IPS-18a (cell line): ENCODE measurements at regions not wholly inside any gene's neighbourhood (a gene's known extent, or its start where the extent isn't known, plus 50 kb on each side); places are given as distances from the start of the nearest gene placed in this dataset.
"Not testable (repeated sequence)": the region's sequence is repeated elsewhere in the genome, so short reads cannot be mapped to it uniquely, and the experiment has no call there.

ENCODE experiments used
- H3K27ac ChIP-seq: one replicate; pipeline ENCODE4 v1.5.1; 2013; ENCODE audit warnings: low read length
- H3K27me3 ChIP-seq: one replicate; pipeline ENCODE4 v1.6.1; 2013; ENCODE audit warnings: mild to moderate bottlenecking, low read length; ENCODE audit not compliant: control insufficient read depth, insufficient read depth
- H3K36me3 ChIP-seq: one replicate; pipeline ENCODE4 v1.6.1; 2013; ENCODE audit warnings: low read depth, low read length; ENCODE audit not compliant: control insufficient read depth
- H3K4me1 ChIP-seq: one replicate; pipeline ENCODE4 v1.6.1; 2013; ENCODE audit warnings: low read depth, low read length; ENCODE audit not compliant: control insufficient read depth
- H3K4me3 ChIP-seq: one replicate; pipeline ENCODE4 v1.5.1; 2013; ENCODE audit warnings: low read length
- H3K9ac ChIP-seq: one replicate; pipeline ENCODE4 v1.6.1; 2013; ENCODE audit warnings: mild to moderate bottlenecking, low read length, moderate library complexity
- H3K9me3 ChIP-seq: one replicate; pipeline ENCODE4 v1.6.1; 2013; ENCODE audit warnings: low read depth, low read length; ENCODE audit not compliant: control insufficient read depth

DNA sequence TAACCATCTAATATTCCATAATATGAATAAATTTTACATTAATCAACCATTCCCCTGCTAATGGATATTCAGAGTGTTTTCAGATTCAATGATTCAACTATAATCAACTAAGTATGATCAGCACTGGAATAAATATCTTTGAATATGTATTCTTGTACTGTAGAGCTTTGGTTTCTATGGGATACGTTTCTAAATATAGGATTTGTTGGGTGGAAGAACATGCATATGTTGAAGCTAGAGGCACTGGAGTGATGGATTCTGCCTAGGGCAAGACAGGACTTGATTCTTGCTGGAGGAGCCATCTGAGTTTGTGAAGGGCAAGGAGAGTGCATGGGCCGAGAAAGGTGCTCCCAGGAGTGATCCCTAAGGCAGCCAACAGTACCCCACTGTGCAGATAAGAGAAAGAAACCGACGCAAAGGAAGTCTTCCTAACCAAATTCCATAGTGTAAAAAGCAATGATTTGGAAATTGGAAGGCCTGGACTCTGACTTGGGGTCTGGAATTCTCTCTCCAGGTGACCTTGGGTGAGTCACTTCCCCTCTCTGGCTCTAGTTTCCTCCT, 418.7 kb downstream of the PREX1 start:
- Histone ChIP-seq H3K9me3 (no peaks in the 10 kb centered on the region), H3K27me3 (no peaks in the 10 kb centered on the region), H3K27ac (no peak overlapping the region), H3K36me3 (no peaks in the 10 kb centered on the region), H3K9ac (no peak overlapping the region), H3K4me1 (peaks cover 24% of the 10 kb centered on the region), H3K4me3 (no peak overlapping the region)

DNA sequence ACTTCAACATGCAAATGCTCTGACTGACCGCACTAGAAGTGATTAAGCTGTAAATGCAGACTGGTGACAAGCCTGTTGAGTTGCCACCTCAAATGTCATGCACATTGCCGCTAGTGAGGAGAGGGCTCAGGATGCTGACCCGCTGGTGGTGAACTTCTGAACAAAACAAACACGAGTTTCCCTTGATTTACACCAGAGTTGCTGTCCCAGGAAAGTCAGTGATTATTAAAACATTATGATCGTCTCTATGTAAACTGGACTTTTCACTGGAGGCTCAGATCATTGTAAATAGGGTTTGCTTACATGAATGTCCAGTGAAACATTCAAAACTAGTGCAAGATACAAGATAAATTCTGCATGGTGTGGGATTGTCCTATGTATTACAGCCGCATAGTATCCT, 420.1 kb downstream of the PREX1 start:
- H3K36me3 ChIP-seq: no peaks in the 10 kb centered on the region
- no peak overlapping the region for H3K9ac ChIP-seq
- no peaks in the 10 kb centered on the region for H3K9me3 ChIP-seq
- no peak overlapping the region for H3K4me3 ChIP-seq
- peaks cover 24% of the 10 kb centered on the region for H3K4me1 ChIP-seq
- H3K27ac ChIP-seq: no peak overlapping the region
- H3K27me3 ChIP-seq: no peaks in the 10 kb centered on the region

DNA sequence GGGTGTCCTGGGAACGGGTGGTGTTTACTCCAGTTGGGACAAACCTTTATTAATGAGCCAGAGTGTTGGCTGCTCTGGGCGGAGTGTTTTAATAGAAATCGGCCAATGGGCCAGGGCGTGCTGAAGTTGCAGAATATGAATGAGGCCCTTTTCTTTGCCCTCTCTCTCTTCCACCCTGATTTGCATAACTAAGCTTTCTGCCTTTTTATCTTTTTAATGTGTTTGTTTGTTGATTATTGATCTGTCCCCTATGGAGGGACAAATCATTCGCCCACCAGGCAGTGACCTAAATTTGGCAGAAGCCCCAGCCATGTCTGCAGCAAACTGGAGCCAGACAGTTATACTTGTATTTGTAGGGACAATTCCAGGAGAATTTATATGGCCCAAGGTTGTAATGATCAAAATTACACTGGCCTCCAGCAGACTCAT, 420.9 kb downstream of the PREX1 start:
- Histone ChIP-seq H3K9me3 (no peaks in the 10 kb centered on the region), H3K4me1 (peaks cover 24% of the 10 kb centered on the region), H3K4me3 (no peak overlapping the region), H3K9ac (no peak overlapping the region), H3K27me3 (no peaks in the 10 kb centered on the region), H3K36me3 (no peaks in the 10 kb centered on the region), H3K27ac (no peak overlapping the region)

DNA sequence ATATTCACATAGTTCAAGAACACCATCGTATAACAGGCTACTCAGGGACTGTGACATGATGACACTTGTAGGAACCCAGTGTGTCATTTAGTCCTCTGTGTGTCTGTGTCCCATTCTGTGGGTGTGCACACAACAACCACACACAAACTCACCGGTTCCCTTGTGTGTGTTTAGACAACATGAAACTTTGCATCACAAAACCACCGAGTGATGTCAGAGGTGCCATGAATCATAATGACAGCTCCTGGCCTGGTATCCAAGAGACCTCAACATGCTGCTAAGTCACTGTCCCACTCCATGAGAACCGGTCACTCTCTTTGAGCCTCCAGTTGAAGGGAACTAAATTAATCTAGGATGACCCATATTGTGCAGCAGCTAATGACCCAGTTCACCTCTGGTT, 421.3 kb downstream of the PREX1 start:
- Histone ChIP-seq H3K36me3 (no peaks in the 10 kb centered on the region), H3K9ac (no peak overlapping the region), H3K27ac (no peak overlapping the region), H3K4me3 (no peak overlapping the region), H3K27me3 (no peaks in the 10 kb centered on the region), H3K4me1 (peaks cover 24% of the 10 kb centered on the region), H3K9me3 (no peaks in the 10 kb centered on the region)

DNA sequence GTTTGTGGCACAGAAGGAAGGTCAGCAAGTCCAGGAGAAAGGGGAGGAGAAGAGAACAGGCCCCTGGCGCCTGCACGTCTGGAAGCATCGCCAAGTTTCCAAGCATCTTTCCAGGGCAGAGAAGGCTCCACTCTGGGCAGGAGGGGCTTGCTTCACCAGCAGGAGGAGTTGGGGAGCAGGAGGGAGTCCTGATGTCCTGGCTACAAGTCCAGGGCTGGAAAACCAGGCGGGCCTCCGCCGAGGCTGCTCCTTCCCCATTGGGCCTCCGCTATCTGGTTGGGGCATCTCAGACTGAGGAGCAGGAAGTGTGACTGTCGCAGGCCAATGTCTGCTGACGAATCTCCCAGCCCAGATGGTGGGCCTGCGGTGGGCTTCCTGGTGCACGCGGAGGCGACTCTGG, 421.9 kb downstream of the PREX1 start:
- Histone ChIP-seq H3K27me3 (no peaks in the 10 kb centered on the region), H3K9ac (no peak overlapping the region), H3K27ac (no peak overlapping the region), H3K4me3 (no peak overlapping the region), H3K9me3 (no peaks in the 10 kb centered on the region), H3K4me1 (peaks cover 24% of the 10 kb centered on the region), H3K36me3 (no peaks in the 10 kb centered on the region)

DNA sequence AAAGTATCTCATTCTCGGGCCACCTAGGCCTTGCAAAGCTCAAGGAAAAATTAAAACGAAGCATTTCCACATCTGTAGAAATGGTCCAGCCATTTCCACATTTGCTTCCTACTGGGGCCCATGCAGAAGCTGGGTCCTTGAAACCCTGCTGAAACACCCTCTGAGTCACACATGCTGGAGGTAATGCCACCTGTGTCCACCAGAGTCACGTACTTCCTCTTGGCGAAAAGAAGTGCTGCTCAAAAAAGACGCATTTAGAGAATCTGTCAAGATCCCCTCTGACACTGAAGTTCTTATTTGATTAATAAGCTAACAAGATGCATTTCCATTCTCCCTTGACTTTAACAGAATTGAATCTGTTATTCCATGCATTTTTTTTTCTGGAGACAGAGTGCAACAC, 423.2 kb downstream of the PREX1 start:
- H3K9ac ChIP-seq: no peak overlapping the region

DNA sequence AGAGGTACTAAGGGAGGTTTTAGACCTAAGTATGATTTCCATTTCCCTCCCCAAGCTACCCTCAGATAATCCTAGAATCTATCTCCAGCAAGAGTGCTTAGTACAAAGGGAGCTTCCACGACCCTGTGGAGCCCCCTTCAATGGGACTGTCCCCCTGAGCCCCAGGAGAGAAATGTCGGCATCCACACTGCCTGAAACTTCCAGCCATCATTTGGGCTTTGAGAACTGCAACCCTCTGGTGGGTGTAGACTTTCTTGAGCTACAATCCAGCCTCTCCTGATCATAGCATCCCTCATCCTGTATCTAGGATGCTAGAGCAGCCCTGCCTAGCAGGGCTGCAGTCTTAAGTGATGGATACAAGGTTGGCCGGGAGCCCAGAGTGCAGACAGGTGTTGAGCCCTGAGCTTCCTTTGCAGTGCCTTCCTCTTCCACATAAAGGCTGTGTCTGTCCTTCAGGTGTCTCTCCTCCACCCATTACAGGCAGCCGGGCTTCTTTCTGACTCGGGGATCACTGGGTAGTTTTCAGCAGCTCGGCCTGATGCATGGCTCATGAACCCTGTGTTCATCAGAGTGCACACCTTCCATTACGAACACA, 424.5 kb downstream of the PREX1 start:
- Histone ChIP-seq H3K36me3 (no peaks in the 10 kb centered on the region), H3K4me1 (peaks cover 27% of the 10 kb centered on the region), H3K27me3 (no peaks in the 10 kb centered on the region), H3K4me3 (no peak overlapping the region), H3K27ac (no peak overlapping the region), H3K9ac (no peak overlapping the region), H3K9me3 (no peaks in the 10 kb centered on the region)

More for the DNA sequence above, 423.2 kb downstream of the PREX1 start:
- Histone ChIP-seq H3K4me3 (no peak overlapping the region), H3K36me3 (no peaks in the 10 kb centered on the region), H3K9me3 (no peaks in the 10 kb centered on the region), H3K27ac (no peak overlapping the region), H3K4me1 (peaks cover 24% of the 10 kb centered on the region), H3K27me3 (no peaks in the 10 kb centered on the region)

DNA sequence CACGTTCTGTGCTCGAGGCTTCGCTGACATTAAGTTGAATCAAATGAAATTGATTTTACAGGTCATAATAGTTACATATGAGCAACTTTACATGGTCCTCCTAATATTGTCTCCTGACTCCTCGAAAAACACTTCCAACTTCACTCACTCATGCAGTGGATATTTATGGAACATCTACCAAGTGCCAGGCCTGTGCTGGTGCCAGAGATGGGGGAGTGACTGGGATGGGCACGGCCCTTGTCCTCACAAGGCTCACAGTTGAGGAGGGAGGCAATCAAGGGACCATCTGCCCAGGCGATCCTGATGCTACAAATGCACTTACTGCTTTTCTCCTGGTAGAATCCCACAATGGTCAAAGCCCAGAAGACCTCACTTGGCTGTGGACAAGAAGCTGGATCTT, 426.4 kb downstream of the PREX1 start:
- Histone ChIP-seq H3K9ac (no peak overlapping the region), H3K27me3 (no peaks in the 10 kb centered on the region), H3K27ac (no peak overlapping the region), H3K36me3 (no peaks in the 10 kb centered on the region), H3K4me3 (no peak overlapping the region), H3K9me3 (no peaks in the 10 kb centered on the region), H3K4me1 (peaks cover 8% of the 10 kb centered on the region)

DNA sequence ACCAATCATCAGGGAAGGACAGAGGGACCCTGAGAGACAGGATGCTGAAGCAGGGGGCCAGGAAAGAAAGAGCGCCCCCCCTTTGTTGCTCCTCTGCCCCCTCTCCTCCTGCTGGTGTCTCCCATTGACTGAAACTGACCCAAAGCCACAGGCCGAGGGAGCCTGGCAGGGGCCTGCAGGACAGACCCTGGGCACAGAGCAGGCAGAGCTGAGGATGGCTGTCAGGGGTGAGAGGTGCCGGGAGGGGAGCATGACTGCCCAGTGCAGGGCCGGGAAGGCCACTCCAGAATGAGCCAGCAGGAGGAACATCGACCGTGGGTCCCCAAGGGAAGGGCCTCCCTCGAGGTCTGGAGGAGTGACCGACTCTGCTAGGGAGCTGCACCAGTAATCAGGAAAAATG, 427.8 kb downstream of the PREX1 start:
- Histone ChIP-seq H3K27ac (no peak overlapping the region), H3K36me3 (no peaks in the 10 kb centered on the region), H3K9ac (no peak overlapping the region), H3K9me3 (no peaks in the 10 kb centered on the region), H3K27me3 (no peaks in the 10 kb centered on the region), H3K4me3 (no peak overlapping the region), H3K4me1 (peaks cover 5% of the 10 kb centered on the region)

DNA sequence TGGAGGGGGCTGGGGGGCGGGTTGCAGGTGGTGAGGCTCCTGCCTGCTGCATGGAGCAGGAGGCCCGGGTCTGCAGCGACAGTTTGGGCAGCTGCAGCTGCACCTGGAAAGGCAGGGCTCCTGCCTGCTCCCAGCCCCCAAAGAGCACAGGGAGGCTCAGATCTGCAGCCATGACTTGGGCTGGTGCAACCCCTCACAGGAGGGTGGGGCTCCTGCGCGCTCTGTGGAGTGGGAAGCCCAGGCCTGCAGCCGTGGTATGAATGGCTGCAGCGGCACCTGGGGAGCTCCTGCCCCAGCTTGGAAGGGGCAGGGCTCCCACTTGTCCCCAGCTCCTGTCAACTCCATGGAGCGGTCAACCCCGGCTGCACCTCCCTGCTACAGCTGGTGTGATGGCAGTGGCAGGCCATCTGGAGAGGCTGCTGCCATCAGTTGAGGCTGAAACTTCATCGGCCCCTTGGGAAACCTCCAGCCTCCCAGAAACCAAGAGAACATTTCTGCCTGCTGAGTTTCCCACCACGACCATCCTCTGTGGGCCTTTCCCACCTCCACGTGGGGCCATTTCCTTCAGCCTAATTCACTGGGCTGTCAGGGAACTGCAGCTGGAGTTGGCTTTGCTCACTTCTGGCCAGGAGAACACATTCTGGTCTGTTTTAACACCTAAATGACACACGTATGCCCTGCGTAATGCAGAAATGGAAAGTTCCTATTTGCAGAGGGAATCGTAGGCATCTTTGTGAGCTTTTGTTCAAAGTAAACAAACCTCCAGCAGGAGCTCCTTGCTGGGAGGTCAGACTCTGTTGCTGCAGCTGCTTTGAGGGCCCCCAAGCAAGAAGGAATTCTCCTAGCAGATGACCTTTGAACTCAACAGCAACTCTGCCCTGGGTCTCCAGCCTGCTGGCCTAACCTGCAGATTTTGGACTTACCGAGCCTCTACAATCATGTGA, 429.0 kb downstream of the PREX1 start:
- no peak overlapping the region for H3K9ac ChIP-seq
- no peaks in the 10 kb centered on the region for H3K27me3 ChIP-seq
- no peaks in the 10 kb centered on the region for H3K36me3 ChIP-seq
- H3K4me1 ChIP-seq: peaks cover 5% of the 10 kb centered on the region
- no peaks in the 10 kb centered on the region for H3K9me3 ChIP-seq
- H3K4me3 ChIP-seq: no peak overlapping the region
- no peak overlapping the region for H3K27ac ChIP-seq

DNA sequence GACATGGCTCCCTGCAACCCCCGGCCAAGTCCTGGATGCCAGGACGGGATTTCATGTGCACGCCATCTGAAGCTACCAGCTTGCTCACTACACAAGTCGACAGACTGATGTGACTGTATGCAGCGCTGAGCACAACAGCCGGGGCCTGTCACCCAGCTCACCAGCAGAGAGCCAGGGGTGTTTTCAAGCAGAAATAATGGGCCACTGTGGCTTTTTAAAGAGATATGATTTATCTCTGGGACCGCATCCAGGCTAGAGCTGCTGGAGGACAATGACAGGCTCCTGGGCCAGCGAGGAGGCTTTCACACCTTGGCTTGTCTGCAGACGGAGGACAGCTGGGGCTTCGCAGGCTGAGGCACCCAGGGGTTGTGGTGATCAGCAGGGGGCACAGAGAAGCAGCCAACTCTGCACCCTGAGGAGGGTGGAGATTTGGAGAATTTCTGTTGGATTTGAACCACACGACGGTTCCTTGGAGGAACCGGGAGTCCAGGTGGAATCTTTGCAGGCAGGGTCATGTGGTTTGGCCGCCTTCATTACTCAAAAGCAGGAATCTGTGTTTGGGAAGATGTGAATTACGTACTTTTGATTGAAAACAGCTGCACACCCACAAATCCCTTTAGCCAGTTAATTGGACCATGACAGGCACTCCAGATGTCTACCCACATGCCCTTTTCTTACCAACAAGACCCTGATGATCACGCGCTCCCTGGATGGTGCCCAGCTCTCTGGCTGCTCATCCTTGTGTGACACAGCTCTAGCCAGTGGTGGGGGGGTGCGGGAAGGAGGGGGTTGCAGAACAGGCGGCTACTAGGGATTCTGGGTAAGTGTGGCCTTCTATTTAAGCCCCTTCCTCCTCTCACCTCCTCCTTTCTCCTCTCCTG, 430.6 kb downstream of the PREX1 start:
- H3K4me3 ChIP-seq, H3K4me1 ChIP-seq, H3K9ac ChIP-seq, H3K36me3 ChIP-seq, H3K27me3 ChIP-seq, H3K27ac ChIP-seq, H3K9me3 ChIP-seq: not testable (repeated sequence)
